ENCODE measurements at regions not wholly inside any gene's neighbourhood (a gene's known extent, or its start where the extent isn't known, plus 50 kb on each side); places are given as distances from the start of the nearest gene placed in this dataset.

DNA sequence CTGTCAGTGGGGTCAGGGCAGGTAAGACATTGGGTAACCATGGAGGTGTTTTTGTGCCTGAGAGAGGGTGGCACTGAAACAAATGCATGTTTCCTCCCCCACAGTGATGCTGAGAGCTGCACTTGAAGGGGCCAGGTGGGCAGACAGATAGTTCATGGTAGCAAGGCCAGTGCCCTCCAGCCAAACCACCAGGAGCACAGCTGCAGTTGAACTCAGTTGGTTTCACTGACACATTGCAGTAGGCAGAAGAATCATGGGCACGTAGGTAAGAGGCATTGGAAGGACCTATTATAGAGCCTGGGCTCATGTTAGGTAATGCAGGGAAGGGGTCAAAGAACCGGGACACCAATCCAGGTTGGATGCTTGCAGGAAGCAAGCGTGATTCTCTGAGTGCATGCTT, 93.2 kb upstream of the ARL4C start:
- H3K4me3 ChIP-seq: no peak overlapping the region
- no peaks in the 10 kb centered on the region for H3K4me1 ChIP-seq
- no peaks in the 10 kb centered on the region for H3K9me3 ChIP-seq
- ATAC-seq (ENCODE audit: low FRiP score in 2 of 2): no peak
- no peaks in the 10 kb centered on the region for H3K27me3 ChIP-seq
- TF ChIP-seq POLR2AphosphoS5 (IDR thresholded peaks at IDR 0.05): no peak
- TF ChIP-seq EP300 (IDR thresholded peaks at IDR 0.05): no peak
- TF ChIP-seq CTCF (IDR thresholded peaks at IDR 0.05): no peak
- no peak for TF ChIP-seq POLR2A (IDR thresholded peaks at IDR 0.05)
- no peak for DNase-seq
- H3K36me3 ChIP-seq: no peaks in the 10 kb centered on the region
- no peak overlapping the region for H3K27ac ChIP-seq
- 86 to 87% methylated on average over 3 of the region's 3 CpGs for WGBS, 2 donors

DNA sequence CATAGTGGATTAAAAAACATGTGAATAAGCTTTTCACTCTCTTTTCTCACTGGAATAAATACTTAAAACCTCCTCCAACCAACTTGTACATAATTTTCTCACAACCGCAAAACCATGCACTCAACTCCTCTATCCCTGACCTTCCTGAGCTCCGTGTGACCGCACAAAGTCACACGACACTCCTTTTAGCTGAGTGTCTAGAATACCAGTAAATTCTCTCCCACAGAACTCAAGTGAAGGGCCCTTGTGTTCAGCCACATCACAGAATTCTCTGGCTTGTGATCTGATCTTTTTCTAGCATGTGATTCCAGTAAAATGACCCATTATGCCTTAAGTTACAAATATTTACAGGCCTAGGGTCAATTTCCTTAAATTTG, 91.2 kb upstream of the ARL4C start:
- peak in 1 of 2 donors; percentile 33 for DNase-seq
- TF ChIP-seq POLR2AphosphoS5 (IDR thresholded peaks at IDR 0.05) (no peak), EP300 (IDR thresholded peaks at IDR 0.05) (peak in 1 of 4 donors; percentile 6)
- no peaks in the 10 kb centered on the region for H3K27me3 ChIP-seq
- H3K36me3 ChIP-seq: no peaks in the 10 kb centered on the region
- no peaks in the 10 kb centered on the region for H3K9me3 ChIP-seq
- no peak overlapping the region for H3K4me3 ChIP-seq
- WGBS, 2 donors: 77 to 80% methylated on average over 4 of the region's 4 CpGs
- H3K4me1 ChIP-seq: no peaks in the 10 kb centered on the region
- H3K27ac ChIP-seq: no peak overlapping the region
- ATAC-seq (ENCODE audit: low FRiP score in 2 of 2): peak in 1 of 2 donors; percentile 70

DNA sequence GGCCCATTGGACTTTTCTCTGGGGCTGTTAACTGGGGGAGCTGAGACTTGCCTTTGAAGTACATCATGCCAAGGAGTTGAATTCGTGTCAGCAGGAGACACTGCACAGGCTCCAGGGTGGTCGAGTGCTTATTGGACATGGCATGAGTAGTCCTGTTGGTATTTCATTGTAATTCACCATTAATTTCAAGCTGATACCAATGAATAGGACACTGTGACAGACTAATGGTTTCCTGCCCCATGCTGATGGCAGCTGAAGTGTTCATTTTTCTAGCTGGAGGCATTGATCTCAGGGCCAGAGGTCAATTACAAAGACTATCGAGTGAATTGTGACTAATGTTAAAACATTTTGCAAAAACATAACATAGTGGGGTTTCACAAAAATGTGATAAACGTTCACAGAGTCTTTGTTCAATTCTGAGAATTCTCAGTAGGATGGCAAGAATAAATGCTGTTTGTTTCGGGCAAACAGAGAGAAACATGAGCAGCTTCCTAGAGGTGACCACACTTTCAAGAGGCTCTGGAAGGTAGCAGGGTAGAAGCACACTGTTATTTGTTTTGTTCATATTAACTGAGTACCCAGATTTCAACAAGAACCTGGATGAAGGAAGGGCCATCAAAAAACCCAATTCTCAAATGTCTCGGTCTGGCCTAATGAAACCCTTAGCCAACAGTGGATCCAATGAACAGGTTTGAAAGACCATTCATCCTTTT, 90.6 kb upstream of the ARL4C start:
- H3K4me1 ChIP-seq: no peaks in the 10 kb centered on the region
- no peak overlapping the region for H3K27ac ChIP-seq
- WGBS, 2 donors: 72 to 76% methylated on average over 6 of the region's 6 CpGs
- no peak overlapping the region for H3K4me3 ChIP-seq
- no peaks in the 10 kb centered on the region for H3K27me3 ChIP-seq
- TF ChIP-seq POLR2AphosphoS5 (IDR thresholded peaks at IDR 0.05): no peak
- DNase-seq (no peak), ATAC-seq (ENCODE audit: low FRiP score in 2 of 2) (peak in 1 of 2 donors; percentile 52)
- no peaks in the 10 kb centered on the region for H3K36me3 ChIP-seq
- no peaks in the 10 kb centered on the region for H3K9me3 ChIP-seq

GRCh38 chr2:234583331-234583730, 86.5 kb upstream of the ARL4C start:
- H3K36me3 ChIP-seq: no peaks in the 10 kb centered on the region
- H3K4me3 ChIP-seq: no peak overlapping the region
- no peaks in the 10 kb centered on the region for H3K9me3 ChIP-seq
- H3K27ac ChIP-seq: no peak overlapping the region
- TF ChIP-seq EP300 (IDR thresholded peaks at IDR 0.05) (no peak), CTCF (IDR thresholded peaks at IDR 0.05) (no peak), POLR2A (IDR thresholded peaks at IDR 0.05) (no peak), POLR2AphosphoS5 (IDR thresholded peaks at IDR 0.05) (no peak)
- 85 to 86% methylated on average over 4 of the region's 4 CpGs for WGBS, 2 donors
- no peaks in the 10 kb centered on the region for H3K4me1 ChIP-seq
- ATAC-seq (ENCODE audit: low FRiP score in 2 of 2) (no peak), DNase-seq (no peak)
- H3K27me3 ChIP-seq: no peaks in the 10 kb centered on the region

GRCh38 chr2:234580686-234581085, 83.8 kb upstream of the ARL4C start:
- Histone ChIP-seq H3K4me1 (no peaks in the 10 kb centered on the region), H3K27ac (no peak overlapping the region), H3K27me3 (no peaks in the 10 kb centered on the region), H3K9me3 (no peaks in the 10 kb centered on the region), H3K4me3 (no peak overlapping the region), H3K36me3 (no peaks in the 10 kb centered on the region)
- 92 to 98% methylated on average over 5 of the region's 5 CpGs for WGBS, 2 donors
- TF ChIP-seq CTCF (IDR thresholded peaks at IDR 0.05) (no peak), EP300 (IDR thresholded peaks at IDR 0.05) (no peak)
- DNase-seq: no peak
- ATAC-seq (ENCODE audit: low FRiP score in 2 of 2): no peak

DNA sequence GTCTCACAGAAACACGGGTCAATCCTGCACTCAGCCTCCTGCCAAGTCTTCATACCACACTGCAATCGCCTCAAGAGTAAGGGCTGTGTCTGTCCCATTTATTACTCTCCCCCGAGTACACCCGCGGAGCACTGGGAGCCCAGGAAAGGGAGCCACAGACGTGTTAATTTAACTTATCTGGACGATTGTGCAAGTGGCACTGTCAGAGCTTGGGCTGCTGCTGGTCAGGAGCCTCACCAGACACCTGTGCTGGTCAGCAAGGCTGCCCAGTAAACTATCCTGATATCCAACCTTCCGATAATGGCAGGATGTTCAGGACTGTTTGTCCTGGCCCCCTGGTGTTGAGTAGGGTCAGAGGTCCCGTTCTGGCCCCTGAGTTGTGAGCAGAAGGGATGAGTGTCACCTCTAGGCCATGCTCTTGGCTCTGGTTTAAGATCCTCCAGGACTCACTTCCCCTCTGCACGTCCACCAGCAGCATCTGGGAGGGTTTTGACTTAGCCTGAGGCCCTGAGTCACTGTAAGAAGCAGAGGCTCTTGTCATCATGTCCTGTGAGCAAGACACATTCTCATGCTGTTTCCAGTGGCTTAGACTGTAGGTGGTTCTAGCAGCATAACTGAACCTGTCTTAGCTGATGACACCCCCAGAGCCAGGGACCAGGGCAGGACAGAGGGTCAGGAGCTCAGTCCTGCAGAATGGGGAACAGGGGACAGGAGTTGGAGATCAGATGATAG, 82.5 kb upstream of the ARL4C start:
- Histone ChIP-seq H3K36me3 (no peaks in the 10 kb centered on the region), H3K27ac (no peak overlapping the region), H3K9me3 (no peaks in the 10 kb centered on the region), H3K4me1 (no peaks in the 10 kb centered on the region), H3K27me3 (no peaks in the 10 kb centered on the region), H3K4me3 (no peak overlapping the region)
- no peak for DNase-seq
- peak in 1 of 2 donors; percentile 55 for ATAC-seq (ENCODE audit: low FRiP score in 2 of 2)
- WGBS, 2 donors: 79% methylated on average over 10 of the region's 10 CpGs
- TF ChIP-seq CTCF (IDR thresholded peaks at IDR 0.05) (no peak), EP300 (IDR thresholded peaks at IDR 0.05) (no peak), POLR2A (IDR thresholded peaks at IDR 0.05) (no peak), POLR2AphosphoS5 (IDR thresholded peaks at IDR 0.05) (no peak)
